Stimulated activated CD4-positive, alpha-beta T cell treated with anti-CD3 and anti-CD28 coated beads, Interleukin-12 subunit alpha, Interleukin-12 subunit beta, amount 100 ng/mL, for 4 hours (primary cell): ENCODE measurements at regions not wholly inside any gene's neighbourhood (a gene's known extent, or its start where the extent isn't known, plus 50 kb on each side); places are given as distances from the start of the nearest gene placed in this dataset.

Experiments used
- DNase-seq: peaks from one replicate; pipeline ENCODE4 v3.0.0-alpha.2; 2020

DNA sequence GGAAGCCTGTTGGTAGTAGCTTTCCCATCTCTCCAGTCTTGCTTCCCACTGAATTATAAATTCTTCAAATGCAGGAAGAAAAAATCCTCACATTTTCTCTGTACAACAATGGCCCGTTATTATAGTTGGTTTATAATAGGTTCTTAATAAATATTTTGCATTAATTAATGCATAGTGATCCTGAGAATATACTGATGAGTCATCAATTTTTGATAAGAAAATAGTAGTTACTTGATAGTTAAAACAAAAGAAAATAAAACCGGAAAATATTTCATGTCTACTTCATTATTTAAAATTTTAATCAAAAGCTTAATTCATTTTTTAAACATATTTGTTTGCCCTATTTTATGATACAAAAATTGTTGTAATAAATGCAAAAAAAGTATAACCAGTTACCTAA is 762.6 kb downstream of the BRINP1 start:
- DNase-seq, result no peak

DNA sequence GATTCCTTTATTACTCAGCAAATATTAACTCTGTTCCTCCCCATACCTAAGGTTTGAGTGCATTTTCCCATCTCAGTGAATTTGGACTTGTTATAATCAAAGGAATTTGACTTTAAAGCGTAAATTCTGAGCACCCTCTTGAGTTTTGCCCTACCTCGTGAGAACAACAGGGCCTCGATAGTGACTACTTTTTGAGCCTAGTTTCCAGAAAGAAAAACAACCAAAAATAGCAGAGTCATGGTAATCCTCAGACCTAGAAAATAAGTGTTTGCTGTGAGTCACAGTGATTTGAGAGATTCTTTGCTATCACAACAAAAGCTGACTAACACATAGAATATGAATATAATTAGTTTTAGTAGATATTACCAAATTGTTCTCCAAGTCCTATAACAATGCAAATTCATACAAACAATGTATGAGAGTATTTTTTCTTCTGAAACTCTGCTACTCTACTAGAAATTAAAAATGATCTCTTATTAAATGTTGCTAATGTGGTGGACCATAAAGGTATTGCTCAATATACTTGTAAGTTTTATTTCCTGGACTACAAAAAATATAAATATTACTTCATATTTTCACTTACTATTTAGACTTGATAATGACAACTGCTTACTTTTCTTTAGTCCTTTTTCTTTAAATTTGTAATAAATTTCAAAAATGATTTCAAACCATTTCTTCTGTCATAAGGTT is 759.7 kb downstream of the BRINP1 start:
- no peak for DNase-seq

DNA sequence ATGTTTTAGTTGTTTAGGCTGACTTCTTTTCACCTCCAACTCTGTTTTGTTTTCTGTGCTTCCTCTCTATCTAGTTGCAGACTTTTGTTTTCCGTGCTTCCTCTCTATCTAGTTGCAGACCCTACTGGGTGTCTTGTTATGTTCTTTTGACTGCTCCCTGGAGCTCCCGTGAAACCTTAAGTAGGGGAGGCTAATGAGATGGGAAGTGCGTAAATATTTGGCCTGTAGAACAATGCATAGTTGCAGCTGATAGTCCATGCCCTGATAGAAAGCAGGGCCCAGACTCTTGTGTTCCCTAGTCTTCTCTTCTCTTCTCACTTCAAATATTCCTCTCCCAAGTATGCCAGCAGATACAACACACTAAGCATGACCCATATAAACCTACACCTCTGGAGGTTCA is 757.0 kb downstream of the BRINP1 start:
- no peak for DNase-seq

DNA sequence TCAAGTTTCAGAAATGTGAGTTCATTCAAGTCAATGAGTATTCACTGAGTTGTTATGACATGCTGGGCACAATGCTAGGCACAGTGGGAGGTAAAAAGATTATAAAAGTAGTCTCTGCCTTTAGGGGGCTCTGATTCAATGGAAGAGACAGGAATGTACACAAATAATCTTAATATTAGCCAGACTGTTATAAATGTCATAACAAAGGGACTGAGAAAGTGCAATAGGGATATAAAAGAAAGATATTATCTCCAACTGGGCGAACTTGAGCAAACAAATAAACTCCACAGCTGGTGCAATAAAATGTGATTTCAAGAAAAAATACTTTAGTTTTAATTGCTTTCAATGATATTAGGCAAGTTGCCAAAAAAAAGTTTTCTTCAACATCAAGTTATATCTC is 755.2 kb downstream of the BRINP1 start:
- no peak for DNase-seq

DNA sequence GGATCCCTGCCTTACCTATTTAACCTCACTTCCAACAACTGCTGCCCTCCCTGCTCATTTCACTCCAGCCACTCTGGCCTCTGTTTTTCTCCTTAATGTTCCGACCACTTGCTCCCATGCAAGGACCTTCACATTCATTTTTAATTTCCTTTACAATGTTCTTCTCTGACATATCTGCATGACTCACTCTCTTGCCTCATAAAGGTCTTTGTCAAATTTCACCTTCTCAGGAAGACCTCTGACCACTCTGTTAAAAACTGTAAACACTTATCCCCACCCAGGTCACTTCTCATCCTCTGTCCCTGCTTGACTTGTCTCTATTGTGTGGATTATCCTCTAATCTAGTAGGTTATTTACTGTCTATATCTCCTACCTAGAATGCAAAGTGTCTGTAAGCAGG is 751.2 kb downstream of the BRINP1 start:
- no peak for DNase-seq

GRCh38 chr9:118618849-118619248 is 750.4 kb downstream of the BRINP1 start:
- no peak for DNase-seq

DNA sequence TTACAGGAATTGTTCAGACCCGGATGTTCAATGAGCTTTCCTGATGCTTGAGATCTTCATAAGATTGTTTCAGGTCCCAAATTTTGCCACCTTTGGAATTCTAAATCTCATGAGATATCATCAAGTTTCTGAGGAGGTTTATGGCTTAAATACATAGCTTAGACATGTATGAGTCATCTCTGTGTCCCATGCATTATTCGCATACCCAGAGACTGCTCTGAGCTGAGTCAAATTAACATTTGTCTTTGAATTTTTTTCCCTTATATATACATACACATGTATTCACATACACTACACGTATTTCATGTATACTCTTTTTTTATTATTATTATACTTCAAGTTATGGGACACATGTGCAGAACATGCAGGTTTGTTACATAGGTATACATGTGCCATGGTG is 744.6 kb downstream of the BRINP1 start:
- DNase-seq, result no peak

GRCh38 chr9:118630079-118630478 is 739.2 kb downstream of the BRINP1 start:
- DNase-seq, result no peak

DNA sequence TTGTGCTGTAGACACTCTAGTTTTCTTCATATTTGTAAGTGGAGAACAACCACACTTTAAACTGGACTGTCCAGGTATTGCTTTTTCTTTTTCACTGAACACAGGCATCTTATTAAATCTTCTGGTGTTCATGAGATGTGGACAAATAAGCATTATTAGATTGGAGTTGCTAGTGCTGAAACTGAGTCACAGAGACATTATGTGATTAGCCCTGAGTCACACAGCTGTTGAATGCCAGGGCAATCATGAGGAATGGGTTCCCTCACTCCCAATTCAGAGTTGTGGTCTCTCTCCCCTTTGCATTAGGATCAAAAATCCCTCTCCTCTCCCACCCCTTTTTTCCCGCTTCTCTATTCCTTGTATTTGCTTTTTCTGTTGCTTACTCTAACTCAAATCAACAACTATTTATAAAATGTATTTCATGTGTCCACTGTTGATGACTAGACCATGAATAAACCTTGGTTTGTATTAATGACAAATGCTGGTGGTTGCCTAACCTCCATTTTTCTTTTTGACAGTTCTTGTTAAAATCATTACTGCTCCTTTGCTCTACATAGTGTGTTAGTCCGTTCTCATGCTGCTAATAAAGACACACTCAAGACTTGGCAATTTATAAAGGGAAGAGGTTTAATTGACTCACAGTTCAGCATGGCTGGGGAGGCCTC is 738.2 kb downstream of the BRINP1 start:
- DNase-seq, result no peak

GRCh38 chr9:118631956-118632355 is 737.3 kb downstream of the BRINP1 start:
- DNase-seq, result no peak

GRCh38 chr9:118635416-118635815 is 733.8 kb downstream of the BRINP1 start:
- DNase-seq, result no peak

- DNase-seq, result no peak
Measured at GRCh38 chr9:118637681-118638080, 731.6 kb downstream of the BRINP1 start.

GRCh38 chr9:118640836-118641560 is 728.2 kb downstream of the BRINP1 start:
- DNase-seq, result no peak

DNA sequence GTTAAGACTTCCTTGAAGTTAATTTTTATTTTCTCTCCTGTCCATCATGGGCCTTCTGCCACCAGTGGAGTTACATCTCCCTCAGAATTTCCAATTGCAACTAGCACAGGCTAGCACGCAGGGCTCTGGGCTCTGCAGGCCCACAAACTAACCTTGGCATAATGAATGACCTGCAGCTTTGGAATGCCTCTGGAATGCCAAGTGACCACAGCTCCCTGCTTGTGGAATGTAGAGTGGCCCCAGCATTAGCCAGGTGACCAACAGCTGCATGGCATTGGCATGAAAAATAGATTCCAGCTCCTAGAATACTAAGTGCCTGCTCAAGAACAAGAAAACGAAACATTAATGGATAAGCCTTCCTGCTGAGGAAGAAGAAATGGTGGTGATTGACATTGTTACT is 726.1 kb downstream of the BRINP1 start:
- DNase-seq, result no peak

- DNase-seq, result no peak
Measured at GRCh38 chr9:118644066-118644465, 725.2 kb downstream of the BRINP1 start.

GRCh38 chr9:118647331-118647730 is 721.9 kb downstream of the BRINP1 start:
- no peak for DNase-seq

- no peak for DNase-seq
Measured at GRCh38 chr9:118650417-118650816, 718.8 kb downstream of the BRINP1 start.

DNA sequence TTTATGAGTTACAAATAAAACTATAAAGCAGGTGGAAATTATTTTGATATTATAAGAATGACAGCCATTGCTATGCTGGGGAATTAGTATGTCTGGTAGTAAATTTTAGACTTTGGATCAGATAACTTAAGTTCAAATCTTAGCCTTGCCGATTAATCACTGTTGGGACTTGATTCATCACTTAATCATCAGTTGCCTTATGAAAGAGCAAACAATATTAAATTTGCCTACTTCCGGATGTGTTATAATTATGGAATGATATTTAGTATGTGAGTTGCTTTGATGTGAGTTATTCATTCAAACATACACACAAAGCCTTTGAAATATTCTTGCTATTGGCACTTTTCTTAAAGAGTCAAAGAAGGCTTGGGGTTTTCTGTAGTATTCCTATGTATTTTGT is 717.7 kb downstream of the BRINP1 start:
- no peak for DNase-seq

- DNase-seq, result no peak
Measured at GRCh38 chr9:118652258-118652657, 717.0 kb downstream of the BRINP1 start.

GRCh38 chr9:118652912-118653311 is 716.3 kb downstream of the BRINP1 start:
- DNase-seq, result no peak

DNA sequence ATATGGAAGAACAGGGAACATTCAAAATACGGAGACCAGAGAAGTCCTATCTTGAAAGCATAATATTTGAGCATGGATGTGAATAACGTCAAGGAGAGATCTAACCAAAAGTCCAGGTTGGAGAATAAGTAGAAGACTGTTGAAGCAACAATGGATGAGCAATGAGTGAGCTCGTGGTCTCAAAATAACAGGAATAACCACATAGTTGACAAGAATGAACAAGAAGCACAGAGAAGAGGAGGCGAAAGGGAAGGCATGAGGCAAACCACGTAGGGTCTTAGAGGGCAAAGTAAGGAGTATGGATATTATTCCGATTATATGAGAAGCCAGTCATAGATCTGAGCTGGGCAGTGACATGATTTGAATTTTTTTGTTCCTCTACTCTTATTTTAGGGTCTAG is 710.2 kb downstream of the BRINP1 start:
- no peak for DNase-seq

DNA sequence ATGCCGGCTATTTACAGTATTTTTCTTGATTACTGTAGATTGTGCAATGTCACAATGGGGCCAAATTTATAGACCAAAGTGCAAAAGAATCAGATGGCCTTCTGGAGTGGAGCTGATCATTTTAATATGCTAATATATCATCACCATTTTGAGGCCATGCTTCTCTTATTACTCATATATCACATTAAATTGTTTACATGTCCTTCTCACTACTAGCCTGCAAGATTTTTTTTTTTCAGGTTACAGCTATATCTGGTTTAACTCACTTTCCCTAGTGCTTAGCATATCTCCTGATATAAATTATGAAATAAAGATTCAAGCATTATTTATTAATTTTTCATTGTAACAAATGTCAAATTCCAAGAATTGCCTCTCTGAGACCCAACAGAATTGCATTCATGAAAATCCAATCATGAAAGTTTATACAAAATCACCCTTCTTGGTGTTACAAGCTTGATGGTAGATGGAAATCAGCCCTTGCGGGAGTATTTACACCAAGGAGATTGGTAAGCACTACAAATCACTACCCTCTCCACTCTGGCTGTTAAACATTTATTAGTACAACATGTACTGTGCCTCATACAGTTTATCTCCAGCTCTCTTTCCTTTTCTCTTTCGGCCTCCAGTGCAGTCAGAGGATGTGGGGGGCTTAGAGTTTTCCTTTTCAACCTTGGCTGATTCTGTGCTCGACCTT is 703.9 kb downstream of the BRINP1 start:
- no peak for DNase-seq
